RWPE2 (cell line): ENCODE measurements at regions not wholly inside any gene's neighbourhood (a gene's known extent, or its start where the extent isn't known, plus 50 kb on each side); places are given as distances from the start of the nearest gene placed in this dataset.

Experiments
- ATAC-seq: fragments of 200-7000 bp; cut with Tn5 transposase; 3 replicates; pipeline ENCODE4 v1.9.1; 2021; ENCODE audit warnings: low read depth
- DNase-seq: peaks from one replicate; pipeline ENCODE4 v3.0.0-alpha.2; 2020; ENCODE audit warnings: low spot score
- H3K27ac ChIP-seq: fragments of 450-650 bp; 2 replicates; pipeline ENCODE4 v1.5.1; 2017; ENCODE audit warnings: mild to moderate bottlenecking; ENCODE audit not compliant: poor library complexity, severe bottlenecking
- H3K27me3 ChIP-seq: fragments of 250-450 bp; sonication (Bioruptor Pico); 2 replicates; pipeline ENCODE4 v1.5.1; 2021; ENCODE audit warnings: mild to moderate bottlenecking, moderate library complexity; ENCODE audit not compliant: insufficient read depth, poor library complexity, severe bottlenecking
- H3K36me3 ChIP-seq: fragments of 250-450 bp; sonication (Bioruptor Pico); 2 replicates; pipeline ENCODE4 v1.5.1; 2020; ENCODE audit warnings: low read depth, mild to moderate bottlenecking, moderate library complexity
- H3K4me1 ChIP-seq: fragments of 250-450 bp; sonication (Bioruptor Pico); 2 replicates; pipeline ENCODE4 v1.5.1; 2021; ENCODE audit warnings: mild to moderate bottlenecking, moderate library complexity; ENCODE audit not compliant: insufficient read depth, poor library complexity, severe bottlenecking
- H3K4me3 ChIP-seq: fragments of 250-450 bp; sonication (Bioruptor Pico); 2 replicates; pipeline ENCODE4 v1.5.1; 2021; ENCODE audit warnings: mild to moderate bottlenecking, moderate library complexity; ENCODE audit not compliant: severe bottlenecking
- H3K9me3 ChIP-seq: fragments of 250-450 bp; sonication (Bioruptor Pico); 2 replicates; pipeline ENCODE4 v1.5.1; 2021; ENCODE audit warnings: mild to moderate bottlenecking, moderate library complexity; ENCODE audit not compliant: severe bottlenecking
- CTCF ChIP-seq: fragments of 450-650 bp; IDR thresholded peaks from one replicate; pipeline ENCODE4 v1.5.1; 2017; ENCODE audit warnings: mild to moderate bottlenecking, moderate library complexity; ENCODE audit not compliant: poor library complexity, severe bottlenecking

- Histone ChIP-seq H3K36me3 (no peaks in the 10 kb centered on the region), H3K4me3 (no peak overlapping the region), H3K27ac (no peak overlapping the region), H3K9me3 (no peaks in the 10 kb centered on the region), H3K27me3 (no peaks in the 10 kb centered on the region), H3K4me1 (no peaks in the 10 kb centered on the region)
- no peak for ATAC-seq
- no peak for DNase-seq
- TF ChIP-seq CTCF, result no peak
Observed at GRCh38 chr1:29807689-29808088, 571.4 kb downstream of the PTPRU start.

GRCh38 chr1:29806646-29807319 lies 570.5 kb downstream of the PTPRU start:
- TF ChIP-seq CTCF, result no peak
- no peak for DNase-seq
- Histone ChIP-seq H3K36me3 (no peaks in the 10 kb centered on the region), H3K27me3 (no peaks in the 10 kb centered on the region), H3K4me3 (no peak overlapping the region), H3K4me1 (no peaks in the 10 kb centered on the region), H3K27ac (no peak overlapping the region), H3K9me3 (no peaks in the 10 kb centered on the region)
- ATAC-seq, result no peak

- no peaks in the 10 kb centered on the region for H3K36me3 ChIP-seq
- H3K4me1 ChIP-seq, result no peaks in the 10 kb centered on the region
- H3K4me3 ChIP-seq, result no peak overlapping the region
- no peak overlapping the region for H3K27ac ChIP-seq
- no peaks in the 10 kb centered on the region for H3K27me3 ChIP-seq
- DNase-seq (no peak), ATAC-seq (no peak)
- H3K9me3 ChIP-seq, result no peaks in the 10 kb centered on the region
- TF ChIP-seq CTCF, result no peak
Observed at GRCh38 chr1:29805896-29806160, 569.5 kb downstream of the PTPRU start.

- TF ChIP-seq CTCF, result no peak
- Histone ChIP-seq H3K27me3 (no peaks in the 10 kb centered on the region), H3K4me1 (peaks cover 5% of the 10 kb centered on the region), H3K4me3 (no peak overlapping the region), H3K9me3 (no peaks in the 10 kb centered on the region), H3K36me3 (no peaks in the 10 kb centered on the region), H3K27ac (no peak overlapping the region)
- DNase-seq, result no peak
- no peak for ATAC-seq
Observed at GRCh38 chr1:29805122-29805895, 569.0 kb downstream of the PTPRU start.

GRCh38 chr1:29804181-29804899 lies 568.0 kb downstream of the PTPRU start:
- H3K9me3 ChIP-seq, result no peaks in the 10 kb centered on the region
- DNase-seq, result no peak
- no peaks in the 10 kb centered on the region for H3K27me3 ChIP-seq
- ATAC-seq, result no peak
- no peak for TF ChIP-seq CTCF
- H3K27ac ChIP-seq, result no peak overlapping the region
- no peaks in the 10 kb centered on the region for H3K36me3 ChIP-seq
- peaks cover 7% of the 10 kb centered on the region for H3K4me1 ChIP-seq
- no peak overlapping the region for H3K4me3 ChIP-seq
